HepG2 (cell line): ENCODE measurements at regions not wholly inside any gene's neighbourhood (a gene's known extent, or its start where the extent isn't known, plus 50 kb on each side); places are given as distances from the start of the nearest gene placed in this dataset.

ENCODE experiments used
- ATAC-seq: fragments of 200-7000 bp; cut with Tn5 transposase; 3 replicates; pipeline ENCODE4 v1.9.1; 2020; ENCODE audit warnings: mild to moderate bottlenecking, moderate library complexity
- BruUV-seq: library from RNA; stranded (reverse); fragments of 400-500 nt; replicated peaks from 2 replicates; lab custom pipeline; 2021; lab: Mats Ljungman, UMichigan
- CTCF ChIA-PET: fragments of 300-600 bp; formaldehyde crosslinking; extraction: SDS; loops from one replicate; lab custom pipeline; 2021; ENCODE audit warnings: low total read pairs, inconsistent platforms, low intra/inter-chr PET ratio; lab: Yijun Ruan, JAX
- POLR2A ChIA-PET: fragments of 350-600 bp; sonication (Branson Sonifier 250); formaldehyde crosslinking; loops from one replicate; lab custom pipeline; 2020; ENCODE audit warnings: antibody characterized with exemption, inconsistent platforms; lab: Yijun Ruan, JAX
- DNase-seq: peaks from one replicate; pipeline ENCODE4 v3.0.0-alpha.2; 2015; ENCODE audit warnings: low spot score
- FAIRE-seq: peaks from 3 replicates; lab custom pipeline; 2011; peaks lifted over from hg19 to GRCh38; lab: Jason Lieb, UNC
- H2AFZ ChIP-seq: one replicate; pipeline ENCODE4 v1.6.1; 2011; ENCODE audit warnings: low read length, inconsistent platforms
- H3K27ac ChIP-seq: fragments of 300-600 bp; 3 replicates; pipeline ENCODE4 v1.8.0; 2011; ENCODE audit warnings: mixed run types, mild to moderate bottlenecking, mixed read lengths, low read length, inconsistent platforms; ENCODE audit not compliant: insufficient read depth; ENCODE audit errors: extremely low read length
- H3K27me3 ChIP-seq, 2 experiments: fragments of 200-600 bp in 1 of 2; 2 replicates in 1 of 2; 3 replicates in 1 of 2; pipeline versions ENCODE4 v1.6.0 to v1.8.0; 2011; ENCODE audit warnings: low read length in 2 of 2, mild to moderate bottlenecking in 2 of 2, moderate library complexity in 2 of 2, inconsistent platforms in 1 of 2; ENCODE audit not compliant: insufficient read depth in 2 of 2, control insufficient read depth in 1 of 2
- H3K36me3 ChIP-seq, 2 experiments: fragments of 200-600 bp in 1 of 2; replicated peaks in 1 of 2; 2 replicates in 1 of 2; 3 replicates in 1 of 2; pipeline versions ENCODE4 v1.5.1 to v1.8.0; 2011; ENCODE audit warnings: low read length in 2 of 2, inconsistent platforms in 1 of 2; ENCODE audit not compliant: insufficient read depth in 2 of 2, control insufficient read depth in 1 of 2
- H3K4me1 ChIP-seq: 2 replicates; pipeline ENCODE4 v1.5.1; 2012; ENCODE audit warnings: low read length, inconsistent platforms; ENCODE audit not compliant: insufficient read depth
- H3K4me2 ChIP-seq: 2 replicates; pipeline ENCODE4 v1.6.0; 2011; ENCODE audit warnings: low read depth, low read length, inconsistent platforms
- H3K4me3 ChIP-seq, 3 experiments: fragments of 200-600 bp in 1 of 3; sonication (generic), shearing (Covaris generic) in 1 of 3; replicated peaks in 1 of 3; 2 replicates each; pipeline ENCODE4 v1.5.1; 2011 to 2016; ENCODE audit warnings: low read length in 3 of 3, inconsistent platforms in 2 of 3, low read depth in 2 of 3, mild to moderate bottlenecking in 2 of 3, control low read depth in 1 of 3, mixed read lengths in 1 of 3; ENCODE audit not compliant: insufficient read depth in 1 of 3
- H3K79me2 ChIP-seq: one replicate; pipeline ENCODE4 v1.6.1; 2011; ENCODE audit warnings: low read length, inconsistent platforms; ENCODE audit not compliant: insufficient read depth
- H3K9ac ChIP-seq: 2 replicates; pipeline ENCODE4 v1.6.0; 2011; ENCODE audit warnings: mild to moderate bottlenecking, low read depth, low read length, inconsistent platforms; ENCODE audit not compliant: insufficient read depth
- H3K9me3 ChIP-seq: 2 replicates; pipeline ENCODE4 v1.5.1; 2012; ENCODE audit warnings: mild to moderate bottlenecking, low read length
- H4K20me1 ChIP-seq: 2 replicates; pipeline ENCODE4 v1.6.0; 2011; ENCODE audit warnings: inconsistent platforms, mild to moderate bottlenecking, low read length, moderate library complexity; ENCODE audit not compliant: insufficient read depth
- TCF7 ChIP-seq: sonication (generic); IDR thresholded peaks from 2 replicates; pipeline ENCODE4 v1.6.1; 2016; ENCODE audit warnings: antibody characterized with exemption, low read depth
- ZIK1 ChIP-seq: sonication (generic); formaldehyde crosslinking; IDR thresholded peaks from 2 replicates; pipeline ENCODE4 v1.5.0; 2020; ENCODE audit warnings: mild to moderate bottlenecking, low read depth, missing genetic modification reagents, borderline replicate concordance
- ZNF30 ChIP-seq: sonication (generic); formaldehyde crosslinking; IDR thresholded peaks from 2 replicates; pipeline ENCODE4 v1.5.0; 2020; ENCODE audit warnings: mild to moderate bottlenecking, missing genetic modification reagents
- ZNF382 ChIP-seq: sonication (generic); formaldehyde crosslinking; IDR thresholded peaks from 2 replicates; pipeline ENCODE4 v1.5.0; 2020; ENCODE audit warnings: missing genetic modification reagents, mild to moderate bottlenecking, borderline replicate concordance
- ZNF703 ChIP-seq: sonication (generic); formaldehyde crosslinking; IDR thresholded peaks from 2 replicates; pipeline ENCODE4 v1.5.1; 2020; ENCODE audit warnings: missing genetic modification reagents, mild to moderate bottlenecking, moderate library complexity, borderline replicate concordance
- ZSCAN25 ChIP-seq: sonication (generic); formaldehyde crosslinking; IDR thresholded peaks from 2 replicates; pipeline ENCODE4 v1.8.0; 2022; ENCODE audit warnings: mild to moderate bottlenecking, missing genetic modification reagents
- ZZZ3 ChIP-seq: sonication (generic); formaldehyde crosslinking; IDR thresholded peaks from 2 replicates; pipeline ENCODE4 v1.4.0; 2020; ENCODE audit warnings: missing genetic modification reagents, mild to moderate bottlenecking, borderline replicate concordance
- WGBS: methylation state at CpG from one replicate; pipeline ENCODE4 v1.1.6; 2017; ENCODE audit warnings: low lambda C conversion rate; 5-methylcytosine and 5-hydroxymethylcytosine counted together
- in situ Hi-C: cut with HindIII; loops from 2 replicates; pipeline ENCODE4 v1.10.0; 2017; ENCODE audit warnings: low pct_unique_long_range_greater_than_20kb; ENCODE audit not compliant: extremely low pct_ligation_motif_present
- intact Hi-C: fragments of 100-400 bp; cut with micrococcal nuclease; formaldehyde crosslinking; loops from one replicate; pipeline ENCODE4 v1.10.0; 2022; ENCODE audit not compliant: unreplicated experiment

- H3K36me3 ChIP-seq: no peaks in the 10 kb centered on the region
- H3K27me3 ChIP-seq: no peaks in the 10 kb centered on the region
- no peak overlapping the region for H2AFZ ChIP-seq
- 28% methylated on average over 3 of the region's 3 CpGs for WGBS
- H3K4me3 ChIP-seq: no peak overlapping the region
- no peak for ATAC-seq
- no peak overlapping the region for H3K9ac ChIP-seq
- CTCF ChIA-PET: no interaction called here
- no peak overlapping the region for H3K27ac ChIP-seq
- TF ChIP-seq ZNF703 (CRISPR knock-in tag) (no peak), ZIK1 (no peak), TCF7 (no peak)
- no peak for DNase-seq
- POLR2A ChIA-PET: no interaction called here
- in situ Hi-C loops (no loop called here), intact Hi-C loops (no loop called here)
- no peak for FAIRE-seq
- H3K4me2 ChIP-seq: no peak overlapping the region
- BruUV-seq: no TSS peak
- no peaks in the 10 kb centered on the region for H3K9me3 ChIP-seq
- no peaks in the 10 kb centered on the region for H3K79me2 ChIP-seq
- no peaks in the 10 kb centered on the region for H4K20me1 ChIP-seq
- no peaks in the 10 kb centered on the region for H3K4me1 ChIP-seq
Observed at GRCh38 chr3:94431876-94432570, 369.2 kb downstream of the NSUN3 start.

- H2AFZ ChIP-seq: no peak overlapping the region
- CTCF ChIA-PET: no interaction called here
- POLR2A ChIA-PET: no interaction called here
Observed at GRCh38 chr3:94433811-94434210, 370.9 kb downstream of the NSUN3 start.

More at GRCh38 chr3:94433811-94434210, 370.9 kb downstream of the NSUN3 start:
- H3K36me3 ChIP-seq: no peaks in the 10 kb centered on the region
- in situ Hi-C loops (no loop called here), intact Hi-C loops (no loop called here)
- H4K20me1 ChIP-seq: no peaks in the 10 kb centered on the region
- no peak overlapping the region for H3K9ac ChIP-seq
- no peaks in the 10 kb centered on the region for H3K4me1 ChIP-seq
- H3K9me3 ChIP-seq: no peaks in the 10 kb centered on the region
- no peak overlapping the region for H3K27ac ChIP-seq
- no peak for DNase-seq
- H3K4me3 ChIP-seq: no peak overlapping the region
- no TSS peak for BruUV-seq
- no peak for ATAC-seq
- no peak for FAIRE-seq
- no peaks in the 10 kb centered on the region for H3K79me2 ChIP-seq
- no peaks in the 10 kb centered on the region for H3K27me3 ChIP-seq
- TF ChIP-seq ZSCAN25 (CRISPR knock-in tag) (no peak), ZZZ3 (CRISPR knock-in tag) (no peak), ZNF382 (CRISPR knock-in tag) (no peak), ZNF30 (CRISPR knock-in tag) (no peak)
- TF ChIP-seq, all 625 proteins: peak for 0
- no peak overlapping the region for H3K4me2 ChIP-seq
